A549 (cell line): ENCODE measurements at regions not wholly inside any gene's neighbourhood (a gene's known extent, or its start where the extent isn't known, plus 50 kb on each side); places are given as distances from the start of the nearest gene placed in this dataset.

Experiments
- HDAC2 ChIP-seq: fragments of 200-600 bp; sonication (generic); IDR thresholded peaks from 2 replicates; pipeline ENCODE4 v1.6.1; 2016
- JUN ChIP-seq, 2 experiments: fragments of >200 bp; sonication (Bioruptor Twin); formaldehyde crosslinking; IDR thresholded peaks; 2 replicates in 1 of 2; 3 replicates in 1 of 2; pipeline ENCODE4 v1.6.1; 2016 to 2017
- POLR2A ChIP-seq: IDR thresholded peaks from 2 replicates; pipeline ENCODE4 v1.6.1; 2012; ENCODE audit warnings: mild to moderate bottlenecking, low read length
- RCOR1 ChIP-seq: fragments of 150-350 bp; IDR thresholded peaks from 2 replicates; pipeline ENCODE4 v1.6.1; 2014; ENCODE audit warnings: antibody characterized with exemption, low read length, low read depth
- RNF2 ChIP-seq: fragments of 200-600 bp; sonication (generic); IDR thresholded peaks from 2 replicates; pipeline ENCODE4 v1.6.1; 2016; ENCODE audit warnings: low read depth, mild to moderate bottlenecking, antibody characterized with exemption, moderate library complexity, borderline replicate concordance
- TF ChIP-seq, protein P1 (sequence below): fragments of >200 bp; sonication (Bioruptor Twin); formaldehyde crosslinking; IDR thresholded peaks from 3 replicates; pipeline ENCODE4 v1.5.1; 2016

DNA sequence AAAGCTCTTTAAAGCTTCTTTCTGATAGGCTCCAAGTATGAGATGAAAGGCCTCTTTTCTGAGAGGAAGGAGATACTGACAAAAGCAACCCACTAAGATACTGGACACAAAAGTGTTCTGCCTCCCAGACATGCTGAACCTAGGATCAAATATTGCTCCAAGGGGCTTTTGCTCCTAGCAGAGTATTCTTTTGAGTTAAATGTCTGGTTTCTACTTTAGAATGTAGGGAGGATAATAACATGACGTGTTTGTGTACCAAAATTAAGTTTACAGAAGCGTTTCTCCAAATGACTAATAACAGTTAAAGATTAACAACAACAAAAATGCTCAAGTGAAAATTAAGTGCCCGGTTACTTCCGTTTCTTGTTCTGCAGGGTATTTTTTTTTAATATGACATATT is 2293.3 kb upstream of the C9orf72 start:
- no peak for TF ChIP-seq RNF2
- TF ChIP-seq, protein P1, sequence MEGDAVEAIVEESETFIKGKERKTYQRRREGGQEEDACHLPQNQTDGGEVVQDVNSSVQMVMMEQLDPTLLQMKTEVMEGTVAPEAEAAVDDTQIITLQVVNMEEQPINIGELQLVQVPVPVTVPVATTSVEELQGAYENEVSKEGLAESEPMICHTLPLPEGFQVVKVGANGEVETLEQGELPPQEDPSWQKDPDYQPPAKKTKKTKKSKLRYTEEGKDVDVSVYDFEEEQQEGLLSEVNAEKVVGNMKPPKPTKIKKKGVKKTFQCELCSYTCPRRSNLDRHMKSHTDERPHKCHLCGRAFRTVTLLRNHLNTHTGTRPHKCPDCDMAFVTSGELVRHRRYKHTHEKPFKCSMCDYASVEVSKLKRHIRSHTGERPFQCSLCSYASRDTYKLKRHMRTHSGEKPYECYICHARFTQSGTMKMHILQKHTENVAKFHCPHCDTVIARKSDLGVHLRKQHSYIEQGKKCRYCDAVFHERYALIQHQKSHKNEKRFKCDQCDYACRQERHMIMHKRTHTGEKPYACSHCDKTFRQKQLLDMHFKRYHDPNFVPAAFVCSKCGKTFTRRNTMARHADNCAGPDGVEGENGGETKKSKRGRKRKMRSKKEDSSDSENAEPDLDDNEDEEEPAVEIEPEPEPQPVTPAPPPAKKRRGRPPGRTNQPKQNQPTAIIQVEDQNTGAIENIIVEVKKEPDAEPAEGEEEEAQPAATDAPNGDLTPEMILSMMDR, result no peak
- no peak for TF ChIP-seq HDAC2
- TF ChIP-seq RCOR1, result no peak
- no peak for TF ChIP-seq POLR2A
- TF ChIP-seq JUN (IDR thresholded peaks at IDR 0.05), result no peak
